ENCODE measurements at regions not wholly inside any gene's neighbourhood (a gene's known extent, or its start where the extent isn't known, plus 50 kb on each side); places are given as distances from the start of the nearest gene placed in this dataset.

- TF ChIP-seq SP1 (IDR thresholded peaks at IDR 0.05) (no peak), FOXK2 (IDR thresholded peaks at IDR 0.05) (no peak), CTBP1 (IDR thresholded peaks at IDR 0.05; ENCODE audit: borderline replicate concordance) (no peak), HDGF (IDR thresholded peaks at IDR 0.05; ENCODE audit: borderline replicate concordance) (no peak), ELF4 (IDR thresholded peaks at IDR 0.05) (no peak)
These were observed 147.5 kb upstream of the FSCB start for GRCh38 chr14:44654591-44654990.

All from HEK293T (cell line).